A673 (cell line): ENCODE measurements at regions not wholly inside any gene's neighbourhood (a gene's known extent, or its start where the extent isn't known, plus 50 kb on each side); places are given as distances from the start of the nearest gene placed in this dataset.

ENCODE experiments used
- BruUV-seq: library from RNA; stranded (reverse); fragments of 400-500 nt; replicated peaks from 2 replicates; lab custom pipeline; 2021; lab: Mats Ljungman, UMichigan
- CTCF ChIA-PET: fragments of 300-600 bp; sonication (Branson Sonifier 250); formaldehyde crosslinking; loops from one replicate; lab custom pipeline; 2022; ENCODE audit warnings: antibody characterized with exemption; lab: Charles Lee
- POLR2A ChIA-PET: fragments of 300-600 bp; sonication (Branson Sonifier 250); formaldehyde crosslinking; loops from one replicate; lab custom pipeline; 2022; ENCODE audit warnings: antibody characterized with exemption; ENCODE audit not compliant: low non-redundant PET; lab: Charles Lee
- DNase-seq: peaks from one replicate; pipeline ENCODE4 v3.0.0-alpha.2; 2015; ENCODE audit warnings: low spot score
- H3K27ac ChIP-seq: fragments of 200-600 bp; sonication (generic); 2 replicates; pipeline ENCODE4 v1.5.1; 2016; ENCODE audit warnings: mixed run types, low read depth, mild to moderate bottlenecking, mixed read lengths, antibody characterized with exemption, low read length; ENCODE audit not compliant: poor library complexity, severe bottlenecking
- H3K27me3 ChIP-seq: fragments of 200-600 bp; sonication (generic); replicated peaks from 2 replicates; pipeline ENCODE4 v1.6.1; 2017; ENCODE audit warnings: mixed run types, low read depth, mild to moderate bottlenecking, mixed read lengths, antibody characterized with exemption, low read length; ENCODE audit not compliant: insufficient read depth, poor library complexity
- H3K36me3 ChIP-seq: fragments of 200-600 bp; sonication (generic); 2 replicates; pipeline ENCODE4 v1.6.1; 2016; ENCODE audit warnings: mixed run types, mild to moderate bottlenecking, mixed read lengths, antibody characterized with exemption, low read length; ENCODE audit not compliant: insufficient read depth, poor library complexity, severe bottlenecking
- H3K4me1 ChIP-seq: fragments of 200-600 bp; sonication (generic); 2 replicates; pipeline ENCODE4 v1.6.1; 2017; ENCODE audit warnings: mixed run types, mild to moderate bottlenecking, mixed read lengths, antibody characterized with exemption, low read length; ENCODE audit not compliant: insufficient read depth, poor library complexity, severe bottlenecking
- H3K4me3 ChIP-seq: fragments of 200-600 bp; sonication (generic); 2 replicates; pipeline ENCODE4 v1.5.1; 2016; ENCODE audit warnings: low read depth, mixed run types, mild to moderate bottlenecking, mixed read lengths, low read length; ENCODE audit not compliant: poor library complexity, severe bottlenecking
- H3K9me3 ChIP-seq: fragments of 200-600 bp; sonication (generic); 2 replicates; pipeline ENCODE4 v1.6.1; 2016; ENCODE audit warnings: mixed run types, low read depth, mild to moderate bottlenecking, mixed read lengths, antibody characterized with exemption, low read length; ENCODE audit not compliant: poor library complexity, severe bottlenecking
- CTCF ChIP-seq: fragments of 300-800, 200-600 bp; sonication (generic); conservative IDR thresholded peaks from 2 replicates; pipeline ENCODE4 v1.5.1; 2017; ENCODE audit warnings: low read depth, mild to moderate bottlenecking, antibody characterized with exemption, low read length, moderate library complexity, mixed read lengths
- EZH2 ChIP-seq: fragments of 200-600 bp; sonication (generic); IDR thresholded peaks from 2 replicates; pipeline ENCODE4 v1.6.1; 2017; ENCODE audit warnings: borderline replicate concordance, low read depth, mild to moderate bottlenecking, mixed read lengths, antibody characterized with exemption, low read length; ENCODE audit not compliant: poor library complexity, severe bottlenecking
- intact Hi-C: fragments of 100-400 bp; cut with micrococcal nuclease; formaldehyde crosslinking; loops from one replicate; pipeline ENCODE4 v1.10.0; 2022; ENCODE audit not compliant: unreplicated experiment

GRCh38 chr4:24266951-24267722 lies 317.2 kb downstream of the DHX15 start:
- H3K36me3 ChIP-seq = no peaks in the 10 kb centered on the region
- POLR2A ChIA-PET = no interaction called here
- H3K27me3 ChIP-seq = peaks cover 3% of the 10 kb centered on the region
- TF ChIP-seq EZH2 (no peak), CTCF (no peak)
- intact Hi-C loops = no loop called here
- CTCF ChIA-PET = no interaction called here
- no peaks in the 10 kb centered on the region for H3K9me3 ChIP-seq
- no peak overlapping the region for H3K4me3 ChIP-seq
- no TSS peak for BruUV-seq
- no peak for DNase-seq
- no peak overlapping the region for H3K27ac ChIP-seq
- no peaks in the 10 kb centered on the region for H3K4me1 ChIP-seq

- no peak for TF ChIP-seq EZH2
- TF ChIP-seq CTCF = no peak
- ChIA-PET CTCF (no interaction called here), POLR2A (no interaction called here)
- H3K9me3 ChIP-seq = no peaks in the 10 kb centered on the region
- H3K27me3 ChIP-seq = peaks cover 3% of the 10 kb centered on the region
- H3K27ac ChIP-seq = no peak overlapping the region
- H3K4me3 ChIP-seq = no peak overlapping the region
- no TSS peak for BruUV-seq
- no peak for DNase-seq
- no peaks in the 10 kb centered on the region for H3K4me1 ChIP-seq
- intact Hi-C loops = no loop called here
- no peaks in the 10 kb centered on the region for H3K36me3 ChIP-seq
Measured at GRCh38 chr4:24265989-24266388, 318.4 kb downstream of the DHX15 start.

DNA sequence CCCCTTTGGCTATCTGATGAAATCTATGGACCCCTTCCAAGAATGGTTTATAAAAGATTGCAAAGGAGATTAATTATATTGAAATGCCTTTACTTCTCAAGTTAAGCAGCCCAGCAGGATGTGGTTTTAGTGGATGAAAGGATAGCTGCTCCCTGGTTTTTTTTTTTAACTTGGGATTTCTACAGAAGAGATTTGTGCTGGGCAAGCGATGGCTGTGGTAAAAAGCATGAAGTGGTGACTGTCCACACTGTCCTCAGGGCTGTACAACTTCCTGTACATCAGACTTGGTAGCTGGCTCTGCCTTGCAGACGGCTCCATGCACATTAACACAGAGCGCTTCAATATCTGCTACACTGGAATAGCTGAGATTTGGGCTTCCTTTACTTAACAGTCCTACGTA lies 321.7 kb downstream of the DHX15 start:
- POLR2A ChIA-PET = no interaction called here
- no peaks in the 10 kb centered on the region for H3K9me3 ChIP-seq
- intact Hi-C loops = no loop called here
- peaks cover 11% of the 10 kb centered on the region for H3K27me3 ChIP-seq
- no TSS peak for BruUV-seq
- H3K4me3 ChIP-seq = no peak overlapping the region
- H3K36me3 ChIP-seq = no peaks in the 10 kb centered on the region
- no peak overlapping the region for H3K27ac ChIP-seq
- no peak for DNase-seq
- H3K4me1 ChIP-seq = no peaks in the 10 kb centered on the region
- TF ChIP-seq EZH2 = no peak
- no peak for TF ChIP-seq CTCF
- CTCF ChIA-PET = no interaction called here
